ENCODE measurements at regions not wholly inside any gene's neighbourhood (a gene's known extent, or its start where the extent isn't known, plus 50 kb on each side); places are given as distances from the start of the nearest gene placed in this dataset.
"Not testable (repeated sequence)": the region's sequence is repeated elsewhere in the genome, so short reads cannot be mapped to it uniquely, and the experiment has no call there.

GRCh38 chr12:53877961-53878360, 60.7 kb upstream of the HOXC13 start:
- not testable (repeated sequence) for TF ChIP-seq FOXA1 (IDR thresholded peaks at IDR 0.05); BHLHE40 (IDR thresholded peaks at IDR 0.05; ENCODE audit: borderline replicate concordance); NFRKB (IDR thresholded peaks at IDR 0.05)

Measured in HEK293T (cell line).